Endothelial cell (in vitro differentiated cells): ENCODE measurements at regions not wholly inside any gene's neighbourhood (a gene's known extent, or its start where the extent isn't known, plus 50 kb on each side); places are given as distances from the start of the nearest gene placed in this dataset.

Experiments
- DNase-seq: peaks from one replicate; pipeline ENCODE4 v3.0.0; 2021; ENCODE audit warnings: low spot score
- H3K27ac Mint-ChIP-seq: one replicate; pipeline ENCODE4 v1.8.0; 2021; ENCODE audit warnings: mixed read lengths, inconsistent platforms; ENCODE audit not compliant: unreplicated experiment
- H3K27me3 Mint-ChIP-seq: one replicate; pipeline ENCODE4 v1.8.0; 2021; ENCODE audit warnings: mild to moderate bottlenecking, moderate library complexity, mixed read lengths, inconsistent platforms; ENCODE audit not compliant: unreplicated experiment
- H3K36me3 Mint-ChIP-seq: one replicate; pipeline ENCODE4 v1.8.0; 2021; ENCODE audit warnings: mild to moderate bottlenecking, low read depth, mixed read lengths, inconsistent platforms; ENCODE audit not compliant: unreplicated experiment
- H3K4me1 Mint-ChIP-seq: one replicate; pipeline ENCODE4 v1.8.0; 2021; ENCODE audit warnings: mild to moderate bottlenecking, mixed read lengths, inconsistent platforms; ENCODE audit not compliant: unreplicated experiment
- H3K4me3 Mint-ChIP-seq: one replicate; pipeline ENCODE4 v1.8.0; 2021; ENCODE audit warnings: mild to moderate bottlenecking, mixed read lengths, inconsistent platforms; ENCODE audit not compliant: unreplicated experiment
- H3K9me3 Mint-ChIP-seq: one replicate; pipeline ENCODE4 v1.8.0; 2021; ENCODE audit warnings: mixed read lengths, inconsistent platforms; ENCODE audit not compliant: unreplicated experiment
- TF ChIP-seq, protein P1 (sequence below): fragments of 200-600 bp; sonication (generic); IDR thresholded peaks from one replicate; pipeline ENCODE4 v1.5.0; 2021; ENCODE audit warnings: antibody characterized with exemption; ENCODE audit not compliant: unreplicated experiment

GRCh38 chr4:133474501-133474900 lies 325.4 kb downstream of the PCDH10 start:
- Mint-ChIP-seq H3K27me3 (peaks cover 1% of the 10 kb centered on the region), H3K36me3 (no peaks in the 10 kb centered on the region), H3K4me3 (no peak overlapping the region), H3K27ac (no peak overlapping the region), H3K4me1 (no peaks in the 10 kb centered on the region), H3K9me3 (no peaks in the 10 kb centered on the region)
- no peak for DNase-seq
- TF ChIP-seq, protein P1, sequence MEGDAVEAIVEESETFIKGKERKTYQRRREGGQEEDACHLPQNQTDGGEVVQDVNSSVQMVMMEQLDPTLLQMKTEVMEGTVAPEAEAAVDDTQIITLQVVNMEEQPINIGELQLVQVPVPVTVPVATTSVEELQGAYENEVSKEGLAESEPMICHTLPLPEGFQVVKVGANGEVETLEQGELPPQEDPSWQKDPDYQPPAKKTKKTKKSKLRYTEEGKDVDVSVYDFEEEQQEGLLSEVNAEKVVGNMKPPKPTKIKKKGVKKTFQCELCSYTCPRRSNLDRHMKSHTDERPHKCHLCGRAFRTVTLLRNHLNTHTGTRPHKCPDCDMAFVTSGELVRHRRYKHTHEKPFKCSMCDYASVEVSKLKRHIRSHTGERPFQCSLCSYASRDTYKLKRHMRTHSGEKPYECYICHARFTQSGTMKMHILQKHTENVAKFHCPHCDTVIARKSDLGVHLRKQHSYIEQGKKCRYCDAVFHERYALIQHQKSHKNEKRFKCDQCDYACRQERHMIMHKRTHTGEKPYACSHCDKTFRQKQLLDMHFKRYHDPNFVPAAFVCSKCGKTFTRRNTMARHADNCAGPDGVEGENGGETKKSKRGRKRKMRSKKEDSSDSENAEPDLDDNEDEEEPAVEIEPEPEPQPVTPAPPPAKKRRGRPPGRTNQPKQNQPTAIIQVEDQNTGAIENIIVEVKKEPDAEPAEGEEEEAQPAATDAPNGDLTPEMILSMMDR: no peak

GRCh38 chr4:133472244-133472643 lies 323.1 kb downstream of the PCDH10 start:
- Mint-ChIP-seq H3K4me1 (no peaks in the 10 kb centered on the region), H3K9me3 (no peaks in the 10 kb centered on the region), H3K36me3 (no peaks in the 10 kb centered on the region), H3K27ac (no peak overlapping the region), H3K4me3 (no peak overlapping the region), H3K27me3 (peaks cover 1% of the 10 kb centered on the region)
- DNase-seq: no peak
- TF ChIP-seq, protein P1: no peak

DNA sequence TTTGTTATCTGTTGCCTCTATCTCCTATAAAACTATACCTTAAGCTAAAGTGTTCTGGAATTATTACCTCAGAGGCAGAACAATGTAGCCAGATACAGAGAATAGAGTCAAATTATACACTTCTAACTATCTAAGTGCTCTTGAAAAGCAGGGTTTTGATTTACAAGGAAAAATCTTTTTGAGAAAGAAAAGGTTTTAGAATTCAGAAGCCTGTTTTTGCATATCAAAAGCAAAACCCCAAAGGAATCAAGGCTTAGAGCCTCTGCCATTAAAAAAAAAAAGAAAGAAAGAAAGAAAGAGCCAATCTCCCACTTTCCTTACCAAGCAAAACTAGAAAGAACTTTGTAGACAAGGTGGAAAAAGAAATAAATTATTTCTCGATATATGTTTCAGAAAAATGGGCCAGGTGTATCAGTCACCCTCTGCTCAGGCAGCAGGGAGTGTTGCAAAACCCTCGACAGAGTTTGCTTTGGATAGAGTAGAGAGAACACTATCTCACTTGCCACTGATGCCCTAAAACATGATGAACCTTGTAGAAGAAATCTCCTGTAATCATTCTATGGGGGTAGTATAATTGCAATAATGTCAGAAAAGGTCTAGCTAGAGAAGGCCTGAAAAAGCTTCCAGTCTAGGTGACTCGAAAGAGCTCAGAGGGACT lies 318.3 kb downstream of the PCDH10 start:
- Mint-ChIP-seq H3K9me3 (no peaks in the 10 kb centered on the region), H3K27ac (no peak overlapping the region), H3K4me1 (peaks cover 1% of the 10 kb centered on the region), H3K36me3 (no peaks in the 10 kb centered on the region), H3K27me3 (no peaks in the 10 kb centered on the region), H3K4me3 (no peak overlapping the region)
- DNase-seq: no peak
- TF ChIP-seq, protein P1: no peak

GRCh38 chr4:133465022-133465421 lies 315.9 kb downstream of the PCDH10 start:
- DNase-seq: no peak
- Mint-ChIP-seq H3K4me1 (peaks cover 5% of the 10 kb centered on the region), H3K9me3 (no peaks in the 10 kb centered on the region), H3K4me3 (no peak overlapping the region), H3K36me3 (no peaks in the 10 kb centered on the region), H3K27ac (no peak overlapping the region), H3K27me3 (no peaks in the 10 kb centered on the region)
- TF ChIP-seq, protein P1: no peak

- Mint-ChIP-seq H3K27ac (no peak overlapping the region), H3K9me3 (no peaks in the 10 kb centered on the region), H3K27me3 (no peaks in the 10 kb centered on the region), H3K4me1 (peaks cover 5% of the 10 kb centered on the region), H3K36me3 (no peaks in the 10 kb centered on the region), H3K4me3 (no peak overlapping the region)
- DNase-seq: no peak
- TF ChIP-seq, protein P1: no peak
Measured at GRCh38 chr4:133464311-133464710, 315.2 kb downstream of the PCDH10 start.
